HUES64 (cell line): ENCODE measurements at regions not wholly inside any gene's neighbourhood (a gene's known extent, or its start where the extent isn't known, plus 50 kb on each side); places are given as distances from the start of the nearest gene placed in this dataset.
"Not testable (repeated sequence)": the region's sequence is repeated elsewhere in the genome, so short reads cannot be mapped to it uniquely, and the experiment has no call there.

Experiments used
- H3K27ac ChIP-seq: 2 replicates; pipeline ENCODE4 v1.7.0; 2013; ENCODE audit warnings: low read depth, low read length, inconsistent platforms
- H3K27me3 ChIP-seq: 2 replicates; pipeline ENCODE4 v1.6.1; 2013; ENCODE audit warnings: mild to moderate bottlenecking, low read length; ENCODE audit not compliant: insufficient read depth
- H3K36me3 ChIP-seq: 2 replicates; pipeline ENCODE4 v1.6.1; 2013; ENCODE audit warnings: mild to moderate bottlenecking, low read length; ENCODE audit not compliant: insufficient read depth
- H3K4me1 ChIP-seq: 2 replicates; pipeline ENCODE4 v1.6.1; 2013; ENCODE audit warnings: mild to moderate bottlenecking, low read length, moderate library complexity; ENCODE audit not compliant: insufficient read depth
- H3K4me3 ChIP-seq: 2 replicates; pipeline ENCODE4 v1.5.1; 2013; ENCODE audit warnings: mild to moderate bottlenecking, low read length, moderate library complexity
- H3K9ac ChIP-seq: 2 replicates; pipeline ENCODE4 v1.6.1; 2013; ENCODE audit warnings: mild to moderate bottlenecking, low read depth, low read length
- H3K9me3 ChIP-seq: 2 replicates; pipeline ENCODE4 v1.6.1; 2013; ENCODE audit warnings: low read depth, low read length; ENCODE audit not compliant: insufficient read depth
- WGBS: fragments of 150-250, 120-280 bp; methylation state at CpG from one replicate; pipeline ENCODE4 v1.1.7; 2013; ENCODE audit warnings: missing lambda C conversion rate; 5-methylcytosine and 5-hydroxymethylcytosine counted together

DNA sequence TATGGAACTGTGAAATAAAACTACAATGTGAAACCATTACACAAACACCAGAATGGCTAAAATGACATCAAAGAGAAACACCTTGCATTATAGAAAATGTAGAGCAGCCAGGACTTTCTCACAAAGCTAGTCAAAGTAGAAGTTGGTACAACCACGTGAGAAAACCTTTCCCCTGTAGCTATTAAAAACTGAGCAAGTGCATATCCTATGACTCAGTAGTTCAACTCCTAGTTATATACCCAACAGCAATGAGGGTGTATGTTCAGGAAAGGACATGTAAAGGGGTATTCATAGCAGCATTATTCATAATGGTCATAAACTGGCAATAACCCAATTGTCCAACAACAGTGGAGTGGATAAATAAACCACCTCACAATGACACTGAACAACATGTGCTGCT, 177.5 kb upstream of the NUDT10 start:
- Histone ChIP-seq H3K4me3 (no peak overlapping the region), H3K27me3 (no peaks in the 10 kb centered on the region), H3K27ac (no peak overlapping the region), H3K9me3 (no peaks in the 10 kb centered on the region), H3K4me1 (no peaks in the 10 kb centered on the region), H3K36me3 (no peaks in the 10 kb centered on the region), H3K9ac (no peak overlapping the region)
- WGBS: 100% methylated on average over 1 of the region's 1 CpG

DNA sequence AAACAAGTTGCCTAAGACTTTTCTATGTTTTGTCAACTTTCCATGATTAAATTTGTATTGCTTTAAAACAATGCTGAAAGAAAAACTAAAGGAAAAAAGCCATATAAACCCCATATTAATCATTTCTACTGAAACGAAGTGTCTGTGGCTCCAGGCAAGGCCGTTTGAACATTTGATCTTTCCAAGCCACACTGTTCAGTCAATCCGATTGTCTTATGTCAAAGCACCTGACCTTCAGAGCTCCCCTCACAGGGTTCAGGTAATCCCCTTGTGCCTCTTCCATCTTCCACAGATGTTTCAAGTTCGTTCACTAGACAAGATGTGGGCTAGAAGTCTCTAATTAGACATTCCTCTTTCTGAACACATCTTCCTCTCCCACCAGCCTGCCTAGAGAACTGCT, 177.1 kb upstream of the NUDT10 start:
- Histone ChIP-seq H3K9me3 (no peaks in the 10 kb centered on the region), H3K27ac (no peak overlapping the region), H3K4me3 (no peak overlapping the region), H3K36me3 (no peaks in the 10 kb centered on the region), H3K9ac (no peak overlapping the region), H3K4me1 (no peaks in the 10 kb centered on the region), H3K27me3 (no peaks in the 10 kb centered on the region)
- WGBS: 88% methylated on average over 4 of the region's 4 CpGs

DNA sequence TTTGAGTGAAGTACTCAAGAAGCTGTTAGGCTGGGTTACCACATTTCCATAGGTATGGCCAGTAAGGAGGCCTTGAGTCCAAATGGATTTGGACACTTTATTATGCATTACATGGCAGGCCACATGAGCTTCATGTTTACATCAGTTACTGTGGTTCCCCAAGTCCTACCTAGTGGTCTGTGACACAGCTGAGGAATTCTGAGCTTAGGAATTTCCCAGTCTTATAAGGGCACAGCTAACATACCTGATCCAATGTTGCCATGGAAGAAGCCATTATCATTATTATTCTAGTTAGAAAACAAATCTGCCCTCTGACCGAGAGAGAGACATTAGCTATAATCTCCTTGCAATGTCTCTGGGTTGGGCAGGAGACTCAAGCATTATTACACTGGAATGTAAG, 174.4 kb upstream of the NUDT10 start:
- Histone ChIP-seq H3K27ac (no peak overlapping the region), H3K9ac (no peak overlapping the region), H3K9me3 (no peaks in the 10 kb centered on the region), H3K4me1 (no peaks in the 10 kb centered on the region), H3K4me3 (no peak overlapping the region), H3K36me3 (no peaks in the 10 kb centered on the region), H3K27me3 (no peaks in the 10 kb centered on the region)
- 83% methylated on average over 1 of the region's 1 CpG for WGBS

DNA sequence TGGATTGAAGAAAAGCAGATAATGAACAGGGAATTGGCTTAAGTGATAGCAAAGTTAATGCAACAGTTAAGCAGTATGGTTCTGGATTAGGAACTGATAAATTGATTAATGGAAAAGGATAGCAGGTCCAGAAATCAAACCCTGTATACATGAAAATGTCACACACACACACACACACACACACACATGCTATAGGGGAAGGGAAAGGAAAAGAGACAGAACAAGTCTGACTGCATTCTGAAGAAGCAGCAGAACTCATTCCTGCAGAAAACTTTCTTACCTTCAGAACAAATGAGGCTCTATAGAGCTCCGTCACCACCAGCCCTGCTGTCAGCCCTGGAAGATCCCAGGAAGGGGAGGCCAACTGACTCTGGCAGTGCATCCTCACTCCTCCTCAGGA, 173.2 kb upstream of the NUDT10 start:
- not testable (repeated sequence) for H3K27me3 ChIP-seq, H3K36me3 ChIP-seq, H3K9ac ChIP-seq, H3K4me1 ChIP-seq, H3K9me3 ChIP-seq, H3K4me3 ChIP-seq, H3K27ac ChIP-seq
- no CpG with 5 or more reads among the region's 1 CpG for whole genome bisulfite sequencing

DNA sequence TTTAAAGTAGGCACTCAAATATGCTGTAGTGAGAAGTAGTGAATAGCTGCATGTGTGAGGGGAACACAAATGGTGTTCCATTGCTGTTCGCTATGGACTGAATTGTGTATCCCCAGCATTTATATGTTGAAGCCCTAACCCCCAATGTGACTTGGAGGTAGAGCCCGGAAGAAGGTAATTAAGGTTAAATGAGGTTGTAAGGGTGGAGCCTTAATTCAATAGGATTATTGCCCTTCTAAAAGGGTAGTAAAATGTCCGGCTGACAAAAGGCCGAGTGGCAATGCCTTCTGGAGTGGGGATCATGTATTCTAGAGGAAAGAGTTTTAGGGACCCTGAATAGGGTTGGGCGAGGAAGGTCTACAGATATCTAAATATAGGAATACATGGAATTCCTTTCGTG, 168.9 kb upstream of the NUDT10 start:
- Histone ChIP-seq H3K27me3 (no peaks in the 10 kb centered on the region), H3K4me3 (no peak overlapping the region), H3K4me1 (no peaks in the 10 kb centered on the region), H3K9ac (no peak overlapping the region), H3K27ac (no peak overlapping the region), H3K36me3 (no peaks in the 10 kb centered on the region), H3K9me3 (no peaks in the 10 kb centered on the region)
- 95% methylated on average over 4 of the region's 6 CpGs for WGBS

DNA sequence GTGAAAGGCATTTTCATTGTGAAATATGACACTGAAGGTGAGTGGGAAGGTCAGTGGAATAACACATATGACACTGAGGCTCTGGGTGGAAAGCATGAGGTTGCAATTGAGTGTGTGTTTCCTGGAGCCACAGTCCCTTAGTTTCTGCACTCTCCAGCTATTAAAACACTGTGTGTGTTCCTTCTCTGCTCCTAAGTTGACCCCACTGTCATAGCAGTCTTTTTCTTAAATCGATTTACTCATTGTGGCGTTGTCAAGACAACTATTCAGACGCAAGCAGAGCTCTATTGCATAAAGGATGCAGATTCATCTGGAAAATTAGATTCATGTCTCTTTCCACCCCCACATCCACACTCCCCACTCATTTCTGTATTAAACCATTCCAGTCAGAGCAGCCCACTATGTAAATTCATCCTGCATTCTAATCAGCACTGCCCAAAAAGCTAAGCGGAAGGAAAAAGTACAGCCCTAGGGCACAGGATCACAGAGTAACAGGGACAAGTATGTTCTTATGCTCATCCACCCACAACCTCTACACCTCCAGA, 154.2 kb upstream of the NUDT10 start:
- not testable (repeated sequence) for H3K4me3 ChIP-seq, H3K27ac ChIP-seq, H3K4me1 ChIP-seq, H3K9ac ChIP-seq, H3K27me3 ChIP-seq, H3K9me3 ChIP-seq, H3K36me3 ChIP-seq
- 91% methylated on average over 3 of the region's 4 CpGs for WGBS

DNA sequence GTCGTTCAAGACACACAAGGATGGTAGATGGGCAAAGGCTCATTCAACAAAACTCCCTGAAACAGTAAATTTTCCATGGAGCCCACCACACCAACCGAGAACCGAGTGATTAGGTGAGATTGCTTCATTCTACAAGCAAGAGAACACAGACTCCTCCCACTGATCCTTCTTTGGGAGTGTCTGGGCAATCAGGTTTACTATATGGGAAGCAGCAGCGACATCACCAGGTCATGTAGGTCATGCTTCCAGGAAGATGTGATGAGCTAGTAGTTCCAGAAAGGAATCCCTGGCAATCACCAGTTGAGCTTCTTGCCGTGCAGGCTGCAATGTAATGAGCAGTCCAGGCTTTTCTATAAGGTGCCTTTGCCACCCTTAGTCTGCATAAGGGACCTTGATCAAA, 152.8 kb upstream of the NUDT10 start:
- not testable (repeated sequence) for H3K36me3 ChIP-seq, H3K9ac ChIP-seq

DNA sequence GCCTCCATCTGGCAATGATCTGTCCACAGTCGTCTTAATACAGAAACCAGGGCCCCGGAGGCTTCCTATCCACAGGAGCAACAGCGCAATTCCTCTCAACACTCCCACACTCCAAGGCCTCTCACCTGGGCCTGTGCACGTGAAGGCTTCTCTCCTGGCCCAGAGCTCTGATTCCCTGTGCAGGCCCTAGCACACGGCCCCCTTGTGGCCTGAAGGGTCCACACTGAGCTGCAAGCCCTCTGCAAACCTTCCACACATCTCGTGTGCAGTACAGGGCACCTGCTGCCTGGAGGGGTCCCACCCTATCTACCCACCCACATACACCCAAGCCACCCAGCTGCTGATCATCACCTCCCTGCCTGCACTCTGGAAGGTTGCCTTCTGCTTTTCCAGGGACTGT, 150.1 kb upstream of the NUDT10 start:
- Histone ChIP-seq H3K9ac (no peak overlapping the region), H3K27me3 (no peaks in the 10 kb centered on the region), H3K9me3 (no peaks in the 10 kb centered on the region), H3K27ac (no peak overlapping the region), H3K4me1 (no peaks in the 10 kb centered on the region), H3K36me3 (no peaks in the 10 kb centered on the region), H3K4me3 (no peak overlapping the region)
- WGBS: 71% methylated on average over 6 of the region's 6 CpGs

More for the DNA sequence above, 152.8 kb upstream of the NUDT10 start:
- H3K27ac ChIP-seq, H3K4me1 ChIP-seq, H3K27me3 ChIP-seq, H3K4me3 ChIP-seq, H3K9me3 ChIP-seq: not testable (repeated sequence)
- WGBS: 100% methylated on average over 3 of the region's 5 CpGs

DNA sequence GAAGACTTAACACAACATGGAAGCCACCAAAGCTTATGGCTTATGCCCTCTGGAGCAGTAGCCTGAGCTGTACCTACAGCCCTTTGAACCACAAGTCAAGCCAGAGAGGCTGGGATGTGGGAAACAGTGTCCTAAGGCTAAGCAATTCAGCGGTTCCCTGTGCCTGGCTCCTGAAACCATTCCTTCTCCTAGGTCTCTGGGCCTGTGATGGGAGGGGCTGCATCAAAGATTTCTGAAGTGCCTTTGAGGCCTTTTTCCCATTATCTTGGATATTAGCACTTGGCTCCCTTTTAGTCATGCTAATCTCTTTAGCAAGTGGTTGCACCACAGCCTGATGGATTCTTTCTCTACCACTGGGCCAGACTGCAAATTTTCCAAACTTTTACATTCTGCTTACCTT, 140.5 kb upstream of the NUDT10 start:
- H3K4me1 ChIP-seq: no peaks in the 10 kb centered on the region
- H3K9ac ChIP-seq: no peak overlapping the region
- WGBS: 10% methylated on average over 1 of the region's 1 CpG
- no peak overlapping the region for H3K4me3 ChIP-seq
- H3K27ac ChIP-seq: no peak overlapping the region
- no peaks in the 10 kb centered on the region for H3K27me3 ChIP-seq
- H3K9me3 ChIP-seq: no peaks in the 10 kb centered on the region
- H3K36me3 ChIP-seq: no peaks in the 10 kb centered on the region

DNA sequence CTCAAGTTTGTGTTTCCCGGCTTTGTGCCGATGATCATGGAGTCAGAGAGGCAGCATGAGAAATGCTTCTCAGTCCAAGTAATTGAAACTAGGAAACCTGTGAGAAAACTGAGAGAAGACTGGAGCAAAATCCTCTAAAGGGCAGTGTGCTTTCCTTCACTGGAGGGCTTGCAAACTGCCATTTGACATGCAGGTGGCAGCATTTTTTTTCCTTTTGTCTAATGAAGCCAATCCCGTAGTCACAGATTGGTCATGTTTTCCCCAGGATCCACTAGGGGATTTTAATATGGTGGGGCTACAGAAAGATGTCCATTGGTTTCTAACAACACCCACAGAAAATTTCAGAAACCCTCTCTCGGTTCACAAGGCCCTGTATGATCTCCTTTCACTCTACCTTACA, 117.4 kb upstream of the NUDT10 start:
- WGBS: 87% methylated on average over 3 of the region's 4 CpGs
- H3K9me3 ChIP-seq: no peaks in the 10 kb centered on the region
- no peak overlapping the region for H3K4me3 ChIP-seq
- no peak overlapping the region for H3K9ac ChIP-seq
- no peaks in the 10 kb centered on the region for H3K36me3 ChIP-seq
- H3K27ac ChIP-seq: no peak overlapping the region
- H3K4me1 ChIP-seq: no peaks in the 10 kb centered on the region
- H3K27me3 ChIP-seq: no peaks in the 10 kb centered on the region

DNA sequence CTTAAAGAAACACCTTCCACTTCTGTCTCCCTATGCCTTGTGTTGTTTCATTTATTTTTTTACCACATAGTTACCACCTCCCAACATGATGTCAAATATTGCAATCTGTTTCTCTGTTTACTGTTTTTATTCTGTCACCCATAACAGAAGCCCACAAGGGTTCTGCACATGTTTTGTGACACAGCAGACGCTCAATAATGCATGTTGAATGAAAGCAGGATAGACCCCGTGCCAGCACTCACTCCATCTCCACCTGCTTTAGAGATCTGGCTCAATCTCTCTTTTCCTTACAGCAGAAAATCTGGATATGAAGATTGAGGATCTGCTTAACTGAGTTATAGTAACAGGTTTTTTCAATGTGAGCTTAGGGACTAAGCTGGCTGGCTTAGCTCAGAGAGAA, 116.8 kb upstream of the NUDT10 start:
- no peaks in the 10 kb centered on the region for H3K9me3 ChIP-seq
- no peaks in the 10 kb centered on the region for H3K36me3 ChIP-seq
- H3K4me1 ChIP-seq: no peaks in the 10 kb centered on the region
- no peak overlapping the region for H3K4me3 ChIP-seq
- H3K9ac ChIP-seq: no peak overlapping the region
- H3K27me3 ChIP-seq: no peaks in the 10 kb centered on the region
- no peak overlapping the region for H3K27ac ChIP-seq
- WGBS: 92% methylated on average over 2 of the region's 2 CpGs

DNA sequence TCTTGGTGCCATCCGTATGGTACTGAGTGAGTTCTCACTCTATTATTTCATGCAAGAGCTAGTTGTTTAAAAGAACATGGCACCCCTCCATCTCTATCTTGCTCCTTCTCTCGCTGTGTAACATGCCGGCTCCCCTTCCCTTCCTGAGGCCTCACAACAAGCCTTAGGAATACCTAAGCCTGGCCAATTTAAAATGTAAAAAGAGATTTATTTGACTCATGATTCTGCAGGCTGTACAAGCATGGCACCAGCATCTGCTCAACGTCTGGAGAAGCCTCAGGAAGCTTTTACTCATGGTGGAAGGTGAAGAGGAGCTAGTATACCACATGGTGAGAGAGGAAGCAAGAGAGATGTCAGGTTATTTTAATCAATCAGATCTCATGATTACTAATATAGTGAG, 90.4 kb upstream of the NUDT10 start:
- H3K27me3 ChIP-seq: no peaks in the 10 kb centered on the region
- H3K27ac ChIP-seq: no peak overlapping the region
- no peaks in the 10 kb centered on the region for H3K36me3 ChIP-seq
- H3K9ac ChIP-seq: no peak overlapping the region
- 94% methylated on average over 4 of the region's 4 CpGs for WGBS
- no peak overlapping the region for H3K4me3 ChIP-seq
- H3K4me1 ChIP-seq: no peaks in the 10 kb centered on the region
- H3K9me3 ChIP-seq: no peaks in the 10 kb centered on the region
